ENCODE measurements at regions not wholly inside any gene's neighbourhood (a gene's known extent, or its start where the extent isn't known, plus 50 kb on each side); places are given as distances from the start of the nearest gene placed in this dataset.

DNA sequence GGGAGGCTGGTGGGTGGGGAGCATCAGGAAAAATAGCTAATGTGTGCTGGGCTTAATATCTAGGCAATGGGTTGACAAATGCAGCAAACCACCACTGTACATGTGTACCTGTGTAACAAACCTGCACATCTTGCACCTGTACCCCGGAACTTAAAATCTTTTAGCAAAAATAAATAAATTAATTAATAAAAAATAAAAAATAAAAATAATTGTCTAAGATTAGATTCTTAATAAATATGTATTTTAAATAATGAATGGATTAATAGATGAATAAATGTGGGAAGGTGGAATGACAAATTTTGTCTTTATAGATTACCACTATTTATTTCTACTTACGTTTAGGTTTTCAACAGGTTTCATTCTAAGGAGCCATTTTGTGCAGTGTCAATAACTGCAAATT is 563.5 kb upstream of the B3GALT2 start:
- TF ChIP-seq, protein P1, sequence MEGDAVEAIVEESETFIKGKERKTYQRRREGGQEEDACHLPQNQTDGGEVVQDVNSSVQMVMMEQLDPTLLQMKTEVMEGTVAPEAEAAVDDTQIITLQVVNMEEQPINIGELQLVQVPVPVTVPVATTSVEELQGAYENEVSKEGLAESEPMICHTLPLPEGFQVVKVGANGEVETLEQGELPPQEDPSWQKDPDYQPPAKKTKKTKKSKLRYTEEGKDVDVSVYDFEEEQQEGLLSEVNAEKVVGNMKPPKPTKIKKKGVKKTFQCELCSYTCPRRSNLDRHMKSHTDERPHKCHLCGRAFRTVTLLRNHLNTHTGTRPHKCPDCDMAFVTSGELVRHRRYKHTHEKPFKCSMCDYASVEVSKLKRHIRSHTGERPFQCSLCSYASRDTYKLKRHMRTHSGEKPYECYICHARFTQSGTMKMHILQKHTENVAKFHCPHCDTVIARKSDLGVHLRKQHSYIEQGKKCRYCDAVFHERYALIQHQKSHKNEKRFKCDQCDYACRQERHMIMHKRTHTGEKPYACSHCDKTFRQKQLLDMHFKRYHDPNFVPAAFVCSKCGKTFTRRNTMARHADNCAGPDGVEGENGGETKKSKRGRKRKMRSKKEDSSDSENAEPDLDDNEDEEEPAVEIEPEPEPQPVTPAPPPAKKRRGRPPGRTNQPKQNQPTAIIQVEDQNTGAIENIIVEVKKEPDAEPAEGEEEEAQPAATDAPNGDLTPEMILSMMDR (conservative IDR thresholded peaks at IDR 0.05; ENCODE audit: low read length), result no peak
- TF ChIP-seq EZH2phosphoT487 (IDR thresholded peaks at IDR 0.05; ENCODE audit: borderline replicate concordance), result no peak

Data from Loucy (cell line).